Mesendoderm (in vitro differentiated cells): ENCODE measurements at regions not wholly inside any gene's neighbourhood (a gene's known extent, or its start where the extent isn't known, plus 50 kb on each side); places are given as distances from the start of the nearest gene placed in this dataset.

Experiments used
- DNase-seq: peaks from one replicate; pipeline ENCODE4 v3.0.0; 2013
- H2AK5ac ChIP-seq: 2 replicates; pipeline ENCODE4 v1.6.1; 2013; ENCODE audit warnings: low read length, inconsistent platforms
- H2BK120ac ChIP-seq: 2 replicates; pipeline ENCODE4 v1.6.1; 2013; ENCODE audit warnings: low read depth, mild to moderate bottlenecking, low read length, moderate library complexity, mixed read lengths
- H2BK15ac ChIP-seq: replicated peaks from 2 replicates; pipeline ENCODE4 v1.6.1; 2013; ENCODE audit warnings: low read depth, mild to moderate bottlenecking, moderate library complexity
- H2BK5ac ChIP-seq: 2 replicates; pipeline ENCODE4 v1.6.1; 2013; ENCODE audit warnings: low read length, inconsistent platforms
- H3K18ac ChIP-seq: 2 replicates; pipeline ENCODE4 v1.6.1; 2013; ENCODE audit warnings: mild to moderate bottlenecking, low read length, mixed read lengths
- H3K23ac ChIP-seq: one replicate; pipeline ENCODE4 v1.6.1; 2013; ENCODE audit warnings: low read length
- H3K27ac ChIP-seq: 2 replicates; pipeline ENCODE4 v1.5.1; 2013; ENCODE audit warnings: low read depth, mild to moderate bottlenecking, inconsistent platforms, low read length, moderate library complexity
- H3K27me3 ChIP-seq: 2 replicates; pipeline ENCODE4 v1.6.1; 2013; ENCODE audit warnings: low read length, control low read depth, mild to moderate bottlenecking, inconsistent platforms; ENCODE audit not compliant: insufficient read depth, poor library complexity
- H3K36me3 ChIP-seq: 2 replicates; pipeline ENCODE4 v1.6.1; 2013; ENCODE audit warnings: low read length, inconsistent platforms; ENCODE audit not compliant: control insufficient read depth, insufficient read depth
- H3K4ac ChIP-seq: one replicate; pipeline ENCODE4 v1.6.1; 2013; ENCODE audit warnings: low read depth, mild to moderate bottlenecking, low read length, moderate library complexity
- H3K4me1 ChIP-seq: 2 replicates; pipeline ENCODE4 v1.6.1; 2013; ENCODE audit warnings: low read depth, low read length, inconsistent platforms; ENCODE audit not compliant: control insufficient read depth
- H3K4me2 ChIP-seq: 2 replicates; pipeline ENCODE4 v1.6.1; 2013; ENCODE audit warnings: low read length
- H3K4me3 ChIP-seq: 2 replicates; pipeline ENCODE4 v1.5.1; 2013; ENCODE audit warnings: mild to moderate bottlenecking, low read length
- H3K56ac ChIP-seq: one replicate; pipeline ENCODE4 v1.6.1; 2013; ENCODE audit warnings: low read length
- H3K79me1 ChIP-seq: 2 replicates; pipeline ENCODE4 v1.6.1; 2013; ENCODE audit warnings: low read length, inconsistent platforms
- H3K79me2 ChIP-seq: 2 replicates; pipeline ENCODE4 v1.6.1; 2013; ENCODE audit warnings: mild to moderate bottlenecking, low read length; ENCODE audit not compliant: control insufficient read depth, insufficient read depth
- H3K9ac ChIP-seq: 2 replicates; pipeline ENCODE4 v1.6.1; 2013; ENCODE audit warnings: low read length, inconsistent platforms
- H4K5ac ChIP-seq: one replicate; pipeline ENCODE4 v1.6.1; 2013; ENCODE audit warnings: low read length
- H4K8ac ChIP-seq: one replicate; pipeline ENCODE4 v1.6.1; 2013; ENCODE audit warnings: low read depth, mild to moderate bottlenecking, control low read depth, low read length, moderate library complexity
- WGBS: extraction: QIAGEN DNeasy Blood & Tissue Kit; methylation state at CpG from one replicate; pipeline ENCODE4 v1.1.7; 2013; ENCODE audit warnings: low lambda C conversion rate, missing lambda C conversion rate; ENCODE audit not compliant: insufficient coverage; ENCODE audit errors: extremely low coverage; 5-methylcytosine and 5-hydroxymethylcytosine counted together

- Histone ChIP-seq H3K4me3 (no peak overlapping the region), H3K79me2 (no peaks in the 10 kb centered on the region), H3K9ac (no peak overlapping the region), H3K27ac (no peak overlapping the region), H2BK120ac (no peak overlapping the region), H3K79me1 (no peaks in the 10 kb centered on the region), H3K4me2 (no peak overlapping the region), H3K23ac (no peak overlapping the region), H4K5ac (no peak overlapping the region), H2AK5ac (no peak overlapping the region), H3K18ac (no peak overlapping the region), H3K36me3 (no peaks in the 10 kb centered on the region), H3K27me3 (no peaks in the 10 kb centered on the region), H3K56ac (no peak overlapping the region), H4K8ac (no peak overlapping the region), H3K4me1 (no peaks in the 10 kb centered on the region), H2BK15ac (no peak overlapping the region), H3K4ac (no peak overlapping the region), H2BK5ac (no peak overlapping the region)
- WGBS = no CpG with 5 or more reads among the region's 2 CpGs
- no peak for DNase-seq
Observed at GRCh38 chr7:124349443-124349842, 316.6 kb upstream of the TMEM229A start.

GRCh38 chr7:124338861-124339260 lies 306.0 kb upstream of the TMEM229A start:
- WGBS = no CpG with 5 or more reads among the region's 2 CpGs
- no peak overlapping the region for H4K5ac ChIP-seq
- H2BK5ac ChIP-seq = no peak overlapping the region
- H3K56ac ChIP-seq = no peak overlapping the region
- H2AK5ac ChIP-seq = no peak overlapping the region
- no peak overlapping the region for H3K9ac ChIP-seq
- no peak overlapping the region for H4K8ac ChIP-seq
- no peak overlapping the region for H3K4me3 ChIP-seq
- no peak overlapping the region for H3K4me2 ChIP-seq
- DNase-seq = no peak
- H3K79me1 ChIP-seq = no peaks in the 10 kb centered on the region
- H2BK120ac ChIP-seq = no peak overlapping the region
- no peak overlapping the region for H3K18ac ChIP-seq
- H3K23ac ChIP-seq = no peak overlapping the region
- no peaks in the 10 kb centered on the region for H3K27me3 ChIP-seq
- no peak overlapping the region for H3K4ac ChIP-seq
- H2BK15ac ChIP-seq = no peak overlapping the region
- no peaks in the 10 kb centered on the region for H3K4me1 ChIP-seq
- H3K27ac ChIP-seq = no peak overlapping the region
- no peaks in the 10 kb centered on the region for H3K36me3 ChIP-seq
- no peaks in the 10 kb centered on the region for H3K79me2 ChIP-seq

DNA sequence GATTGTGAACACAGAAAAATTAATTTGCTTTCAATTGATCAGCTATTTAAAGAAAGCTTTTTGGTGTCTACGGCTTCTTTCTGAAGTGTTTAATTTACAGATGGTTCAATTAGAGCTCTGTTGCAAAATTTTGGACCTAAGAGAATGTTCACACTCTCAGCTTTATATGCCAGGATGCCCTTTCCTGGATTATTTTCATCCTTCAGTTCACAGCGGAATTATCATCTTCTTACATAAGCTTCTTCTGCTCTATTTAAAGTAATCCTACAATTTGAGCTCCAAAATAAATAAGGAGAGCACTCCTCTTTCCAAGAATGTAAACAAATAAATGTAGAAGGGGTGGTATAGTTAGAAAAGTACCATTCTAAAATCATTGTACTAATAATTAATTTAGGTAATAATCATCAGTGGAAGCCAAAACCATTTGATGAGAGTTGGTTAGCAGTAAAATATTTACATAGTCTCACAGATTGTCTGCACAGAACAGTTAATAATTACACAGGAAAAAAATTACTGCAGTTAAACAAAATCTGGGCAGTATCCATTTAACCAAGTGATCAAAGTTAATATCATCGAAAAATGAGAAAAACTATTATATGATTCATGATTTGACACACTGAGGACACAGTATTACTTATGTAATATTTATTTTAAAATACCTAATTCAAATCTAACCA lies 298.0 kb upstream of the TMEM229A start:
- no peak overlapping the region for H3K4ac ChIP-seq
- no CpG with 5 or more reads among the region's 3 CpGs for WGBS
- DNase-seq = no peak
- no peak overlapping the region for H3K27ac ChIP-seq
- no peak overlapping the region for H2BK120ac ChIP-seq
- no peak overlapping the region for H2BK15ac ChIP-seq
- no peak overlapping the region for H3K18ac ChIP-seq
- no peaks in the 10 kb centered on the region for H3K27me3 ChIP-seq
- H3K56ac ChIP-seq = no peak overlapping the region
- no peak overlapping the region for H4K8ac ChIP-seq
- no peak overlapping the region for H4K5ac ChIP-seq
- H3K23ac ChIP-seq = no peak overlapping the region
- no peaks in the 10 kb centered on the region for H3K36me3 ChIP-seq
- H3K4me2 ChIP-seq = no peak overlapping the region
- H3K79me1 ChIP-seq = no peaks in the 10 kb centered on the region
- no peaks in the 10 kb centered on the region for H3K4me1 ChIP-seq
- H3K9ac ChIP-seq = no peak overlapping the region
- H3K4me3 ChIP-seq = no peak overlapping the region
- no peak overlapping the region for H2BK5ac ChIP-seq
- H3K79me2 ChIP-seq = no peaks in the 10 kb centered on the region
- no peak overlapping the region for H2AK5ac ChIP-seq

- no peak overlapping the region for H3K4ac ChIP-seq
- H3K56ac ChIP-seq = no peak overlapping the region
- H3K4me3 ChIP-seq = no peak overlapping the region
- H2BK120ac ChIP-seq = no peak overlapping the region
- no CpG with 5 or more reads among the region's 3 CpGs for WGBS
- H3K79me2 ChIP-seq = no peaks in the 10 kb centered on the region
- no peak overlapping the region for H3K18ac ChIP-seq
- H2BK5ac ChIP-seq = no peak overlapping the region
- H2AK5ac ChIP-seq = no peak overlapping the region
- no peak overlapping the region for H3K4me2 ChIP-seq
- no peaks in the 10 kb centered on the region for H3K27me3 ChIP-seq
- H3K4me1 ChIP-seq = no peaks in the 10 kb centered on the region
- no peak overlapping the region for H3K27ac ChIP-seq
- H3K9ac ChIP-seq = no peak overlapping the region
- H2BK15ac ChIP-seq = no peak overlapping the region
- no peak overlapping the region for H4K8ac ChIP-seq
- H3K36me3 ChIP-seq = no peaks in the 10 kb centered on the region
- DNase-seq = no peak
- H3K23ac ChIP-seq = no peak overlapping the region
- H4K5ac ChIP-seq = no peak overlapping the region
- H3K79me1 ChIP-seq = no peaks in the 10 kb centered on the region
Observed at GRCh38 chr7:124328774-124329173, 295.9 kb upstream of the TMEM229A start.

- Histone ChIP-seq H2BK5ac (no peak overlapping the region), H3K36me3 (no peaks in the 10 kb centered on the region), H3K23ac (no peak overlapping the region), H3K27me3 (no peaks in the 10 kb centered on the region), H3K4ac (no peak overlapping the region), H3K18ac (no peak overlapping the region), H2BK120ac (no peak overlapping the region), H3K4me1 (no peaks in the 10 kb centered on the region), H3K56ac (no peak overlapping the region), H3K4me3 (no peak overlapping the region), H3K9ac (no peak overlapping the region), H3K4me2 (no peak overlapping the region), H3K79me2 (no peaks in the 10 kb centered on the region), H4K5ac (no peak overlapping the region), H3K79me1 (no peaks in the 10 kb centered on the region), H2AK5ac (no peak overlapping the region), H2BK15ac (no peak overlapping the region), H3K27ac (no peak overlapping the region), H4K8ac (no peak overlapping the region)
- DNase-seq = no peak
Observed at GRCh38 chr7:124324262-124324661, 291.4 kb upstream of the TMEM229A start.

- H3K27ac ChIP-seq = no peak overlapping the region
- H3K4me1 ChIP-seq = no peaks in the 10 kb centered on the region
- no peak overlapping the region for H4K8ac ChIP-seq
- H3K79me1 ChIP-seq = no peaks in the 10 kb centered on the region
- no peaks in the 10 kb centered on the region for H3K27me3 ChIP-seq
- H3K79me2 ChIP-seq = no peaks in the 10 kb centered on the region
- WGBS = no CpG with 5 or more reads among the region's 1 CpG
- no peak overlapping the region for H2BK120ac ChIP-seq
- H2BK15ac ChIP-seq = no peak overlapping the region
- no peak overlapping the region for H3K18ac ChIP-seq
- DNase-seq = no peak
- no peak overlapping the region for H4K5ac ChIP-seq
- no peak overlapping the region for H3K4ac ChIP-seq
- no peak overlapping the region for H2AK5ac ChIP-seq
- H3K4me3 ChIP-seq = no peak overlapping the region
- H3K9ac ChIP-seq = no peak overlapping the region
- no peaks in the 10 kb centered on the region for H3K36me3 ChIP-seq
- no peak overlapping the region for H3K56ac ChIP-seq
- no peak overlapping the region for H3K4me2 ChIP-seq
- H3K23ac ChIP-seq = no peak overlapping the region
- H2BK5ac ChIP-seq = no peak overlapping the region
Observed at GRCh38 chr7:124323597-124323996, 290.7 kb upstream of the TMEM229A start.
